GM12874 (cell line): ENCODE measurements at regions not wholly inside any gene's neighbourhood (a gene's known extent, or its start where the extent isn't known, plus 50 kb on each side); places are given as distances from the start of the nearest gene placed in this dataset.

Experiments
- CTCF ChIP-seq: IDR thresholded peaks from 2 replicates; pipeline ENCODE4 v1.5.1; 2011; ENCODE audit warnings: low read depth, mild to moderate bottlenecking, control low read depth, low read length, moderate library complexity; ENCODE audit not compliant: insufficient read depth

- TF ChIP-seq CTCF = no peak
These were observed 303.2 kb upstream of the KCND2 start for GRCh38 chr7:119969763-119970162.

- TF ChIP-seq CTCF = no peak
These were observed 298.0 kb upstream of the KCND2 start for GRCh38 chr7:119974972-119975371.

- no peak for TF ChIP-seq CTCF
These were observed 290.1 kb upstream of the KCND2 start for GRCh38 chr7:119982884-119983283.

GRCh38 chr7:119983468-119983867 is 289.5 kb upstream of the KCND2 start:
- TF ChIP-seq CTCF = no peak

GRCh38 chr7:119984247-119984646 is 288.7 kb upstream of the KCND2 start:
- no peak for TF ChIP-seq CTCF

GRCh38 chr7:119988401-119988800 is 284.6 kb upstream of the KCND2 start:
- TF ChIP-seq CTCF = no peak

- TF ChIP-seq CTCF = no peak
These were observed 278.0 kb upstream of the KCND2 start for GRCh38 chr7:119994928-119995327.

GRCh38 chr7:119996634-119997033 is 276.3 kb upstream of the KCND2 start:
- no peak for TF ChIP-seq CTCF
